Neuronal stem cell (in vitro differentiated cells): ENCODE measurements at regions not wholly inside any gene's neighbourhood (a gene's known extent, or its start where the extent isn't known, plus 50 kb on each side); places are given as distances from the start of the nearest gene placed in this dataset.

ENCODE experiments used
- DNase-seq: peaks from one replicate; pipeline ENCODE4 v3.0.0-alpha.2; 2013; ENCODE audit warnings: low spot score
- H2AFZ ChIP-seq: one replicate; pipeline ENCODE4 v1.6.1; 2013; ENCODE audit warnings: mild to moderate bottlenecking, low read length, inconsistent platforms
- H2AK5ac ChIP-seq: 2 replicates; pipeline ENCODE4 v1.6.1; 2013; ENCODE audit warnings: low read depth, mild to moderate bottlenecking, inconsistent platforms, low read length, moderate library complexity, mixed read lengths
- H2BK120ac ChIP-seq: 2 replicates; pipeline ENCODE4 v1.6.1; 2013; ENCODE audit warnings: low read depth, mild to moderate bottlenecking, inconsistent platforms, low read length, moderate library complexity, mixed read lengths
- H2BK12ac ChIP-seq: one replicate; pipeline ENCODE4 v1.6.1; 2013; ENCODE audit warnings: low read length, inconsistent platforms
- H2BK15ac ChIP-seq: 2 replicates; pipeline ENCODE4 v1.6.1; 2013; ENCODE audit warnings: mild to moderate bottlenecking, low read length, inconsistent platforms, mixed read lengths
- H2BK5ac ChIP-seq: one replicate; pipeline ENCODE4 v1.6.1; 2013; ENCODE audit warnings: inconsistent platforms, mild to moderate bottlenecking, low read length, moderate library complexity
- H3K14ac ChIP-seq: one replicate; pipeline ENCODE4 v1.6.1; 2013; ENCODE audit warnings: low read length, inconsistent platforms
- H3K18ac ChIP-seq: 2 replicates; pipeline ENCODE4 v1.6.1; 2013; ENCODE audit warnings: low read length, inconsistent platforms
- H3K23ac ChIP-seq: 2 replicates; pipeline ENCODE4 v1.6.1; 2013; ENCODE audit warnings: low read depth, mild to moderate bottlenecking, mixed read lengths, low read length, inconsistent platforms; ENCODE audit not compliant: poor library complexity
- H3K27ac ChIP-seq: replicated peaks from 3 replicates; pipeline ENCODE4 v1.5.1; 2013; ENCODE audit warnings: low read length, inconsistent platforms
- H3K27me3 ChIP-seq, 3 experiments: 2 replicates each; pipeline ENCODE4 v1.6.1; 2013; ENCODE audit warnings: low read length in 3 of 3, mild to moderate bottlenecking in 2 of 3, inconsistent platforms in 1 of 3, low read depth in 1 of 3, mixed read lengths in 1 of 3, moderate library complexity in 1 of 3; ENCODE audit not compliant: control insufficient read depth in 3 of 3, insufficient read depth in 3 of 3
- H3K36me3 ChIP-seq, 2 donors: replicated peaks in 1 of 2; 2 replicates each; pipeline ENCODE4 v1.6.1; 2013; ENCODE audit warnings: low read length in 2 of 2; ENCODE audit not compliant: control insufficient read depth in 2 of 2, insufficient read depth in 2 of 2
- H3K4ac ChIP-seq: 2 replicates; pipeline ENCODE4 v1.6.1; 2013; ENCODE audit warnings: inconsistent platforms, mild to moderate bottlenecking, low read length, moderate library complexity
- H3K4me1 ChIP-seq, 2 donors: 1 replicate in 1 of 2; 2 replicates in 1 of 2; pipeline ENCODE4 v1.6.1; 2013; ENCODE audit warnings: low read length in 2 of 2, low read depth in 1 of 2; ENCODE audit not compliant: control insufficient read depth in 2 of 2, insufficient read depth in 1 of 2
- H3K4me2 ChIP-seq: one replicate; pipeline ENCODE4 v1.6.1; 2013; ENCODE audit warnings: mild to moderate bottlenecking, low read length, inconsistent platforms; ENCODE audit not compliant: insufficient read depth, poor library complexity, severe bottlenecking
- H3K4me3 ChIP-seq, 2 donors: 2 replicates each; pipeline ENCODE4 v1.5.1; 2013; ENCODE audit warnings: low read length in 2 of 2, mild to moderate bottlenecking in 2 of 2, inconsistent platforms in 1 of 2, moderate library complexity in 1 of 2
- H3K79me1 ChIP-seq: one replicate; pipeline ENCODE4 v1.6.1; 2013; ENCODE audit warnings: low read depth, mild to moderate bottlenecking, inconsistent platforms, low read length, moderate library complexity
- H3K9ac ChIP-seq: one replicate; pipeline ENCODE4 v1.6.1; 2013; ENCODE audit warnings: mild to moderate bottlenecking, low read depth, low read length, inconsistent platforms; ENCODE audit not compliant: poor library complexity
- H3K9me3 ChIP-seq, 2 donors: replicated peaks in 1 of 2; 2 replicates each; pipeline versions ENCODE3 to v1.6.1; 2013; ENCODE audit warnings: low read length in 2 of 2, mild to moderate bottlenecking in 2 of 2, inconsistent platforms in 1 of 2, low read depth in 1 of 2, mixed read lengths in 1 of 2, moderate library complexity in 1 of 2; ENCODE audit not compliant: control insufficient read depth in 2 of 2, insufficient read depth in 1 of 2
- H4K8ac ChIP-seq: one replicate; pipeline ENCODE4 v1.6.1; 2013; ENCODE audit warnings: low read depth, mild to moderate bottlenecking, inconsistent platforms, low read length, moderate library complexity
- H4K91ac ChIP-seq: one replicate; pipeline ENCODE4 v1.6.1; 2013; ENCODE audit warnings: low read length, low read depth, mild to moderate bottlenecking, inconsistent platforms; ENCODE audit not compliant: poor library complexity
- WGBS, 2 donors: extraction: QIAGEN DNeasy Blood & Tissue Kit; methylation state at CpG; one replicate each; pipeline ENCODE4 v1.1.7; 2013; ENCODE audit warnings: missing lambda C conversion rate in 2 of 2, mixed read lengths in 1 of 2; ENCODE audit not compliant: insufficient read length in 2 of 2, insufficient replicate concordance in 1 of 2; ENCODE audit errors: extremely low coverage in 2 of 2; 5-methylcytosine and 5-hydroxymethylcytosine counted together

DNA sequence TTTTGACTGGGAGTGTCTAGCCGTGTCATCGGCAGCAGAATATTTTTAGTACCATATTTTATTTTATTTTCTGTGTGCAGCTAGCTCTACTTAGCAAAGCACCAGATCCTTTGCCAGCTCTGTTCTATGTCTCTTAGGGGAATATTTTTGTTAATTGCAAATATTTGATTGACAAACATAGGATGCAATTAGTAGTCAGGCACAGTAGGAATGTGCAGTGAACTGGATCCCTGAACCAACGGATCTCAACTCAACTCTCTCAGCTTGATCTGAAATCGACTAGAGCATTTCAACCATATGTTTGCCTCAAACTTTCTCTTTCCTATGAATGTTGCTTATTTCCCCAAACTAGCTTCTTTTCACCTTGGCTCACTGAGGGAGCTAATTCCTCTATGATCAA, 998.0 kb upstream of the FANCL start:
- H3K27ac ChIP-seq: no peak overlapping the region
- no peaks in the 10 kb centered on the region for H3K9me3 ChIP-seq
- H4K8ac ChIP-seq: no peak overlapping the region
- WGBS, 2 donors: no CpG with 5 or more reads among the region's 4 CpGs
- no peak overlapping the region for H3K9ac ChIP-seq
- H3K27me3 ChIP-seq: no peaks in the 10 kb centered on the region
- H2BK12ac ChIP-seq: no peak overlapping the region
- no peak overlapping the region for H2AFZ ChIP-seq
- DNase-seq: no peak
- H3K4me1 ChIP-seq: no peaks in the 10 kb centered on the region
- H3K4me2 ChIP-seq: no peak overlapping the region
- H2BK15ac ChIP-seq: no peak overlapping the region
- H2AK5ac ChIP-seq: no peak overlapping the region
- H2BK5ac ChIP-seq: no peak overlapping the region
- H3K18ac ChIP-seq: no peak overlapping the region
- H3K14ac ChIP-seq: no peak overlapping the region
- no peak overlapping the region for H4K91ac ChIP-seq
- no peaks in the 10 kb centered on the region for H3K79me1 ChIP-seq
- H2BK120ac ChIP-seq: no peak overlapping the region
- no peak overlapping the region for H3K23ac ChIP-seq
- no peaks in the 10 kb centered on the region for H3K36me3 ChIP-seq
- no peak overlapping the region for H3K4ac ChIP-seq
- H3K4me3 ChIP-seq: no peak overlapping the region

GRCh38 chr2:59237311-59237710, 996.2 kb upstream of the FANCL start:
- no peak for DNase-seq
- Histone ChIP-seq H2BK12ac (no peak overlapping the region), H2AFZ (no peak overlapping the region), H3K79me1 (no peaks in the 10 kb centered on the region), H4K91ac (no peak overlapping the region), H2BK120ac (no peak overlapping the region), H4K8ac (no peak overlapping the region), H3K23ac (no peak overlapping the region), H2AK5ac (no peak overlapping the region), H3K9ac (no peak overlapping the region), H3K27me3 (peaks cover 0 to 2% (median 0%) of the 10 kb centered on the region in 3 experiments), H3K14ac (no peak overlapping the region), H3K4me2 (no peak overlapping the region), H2BK5ac (no peak overlapping the region), H3K4me3 (no peak overlapping the region), H3K4me1 (no peaks in the 10 kb centered on the region), H3K27ac (no peak overlapping the region), H3K4ac (no peak overlapping the region), H3K36me3 (no peaks in the 10 kb centered on the region), H3K18ac (no peak overlapping the region), H2BK15ac (no peak overlapping the region), H3K9me3 (no peaks in the 10 kb centered on the region)
- no CpG with 5 or more reads among the region's 2 CpGs for WGBS, 2 donors

DNA sequence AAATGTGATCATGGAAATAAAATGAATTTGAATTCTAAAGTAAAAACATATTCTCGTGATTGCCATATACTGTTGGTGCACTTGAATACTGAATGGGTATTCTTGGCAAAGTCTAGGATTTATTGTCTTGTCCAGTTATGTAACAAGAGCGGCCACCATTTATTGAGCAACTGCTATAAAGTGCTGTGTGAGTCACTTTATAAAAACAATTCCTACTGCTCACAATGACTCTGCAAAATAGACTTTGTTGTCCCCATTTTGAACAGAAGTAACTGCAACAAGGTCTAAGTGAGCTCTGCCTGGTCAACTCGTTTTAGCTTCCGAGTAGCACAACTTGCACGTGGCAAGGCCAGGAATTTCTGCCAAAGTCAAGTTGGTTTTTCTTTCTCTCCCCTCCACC, 995.6 kb upstream of the FANCL start:
- Histone ChIP-seq H2BK120ac (no peak overlapping the region), H3K27ac (no peak overlapping the region), H2BK15ac (no peak overlapping the region), H3K4me1 (no peaks in the 10 kb centered on the region), H3K4me3 (no peak overlapping the region), H3K79me1 (no peaks in the 10 kb centered on the region), H3K18ac (no peak overlapping the region), H3K4ac (no peak overlapping the region), H2AK5ac (no peak overlapping the region), H2AFZ (no peak overlapping the region), H2BK12ac (no peak overlapping the region), H4K8ac (no peak overlapping the region), H2BK5ac (no peak overlapping the region), H3K4me2 (no peak overlapping the region), H3K9me3 (no peaks in the 10 kb centered on the region), H3K36me3 (no peaks in the 10 kb centered on the region), H3K27me3 (peaks cover 0 to 2% (median 0%) of the 10 kb centered on the region in 3 experiments), H3K14ac (no peak overlapping the region), H3K23ac (no peak overlapping the region), H4K91ac (no peak overlapping the region), H3K9ac (no peak overlapping the region)
- no CpG with 5 or more reads among the region's 5 CpGs for WGBS, 2 donors
- no peak for DNase-seq

DNA sequence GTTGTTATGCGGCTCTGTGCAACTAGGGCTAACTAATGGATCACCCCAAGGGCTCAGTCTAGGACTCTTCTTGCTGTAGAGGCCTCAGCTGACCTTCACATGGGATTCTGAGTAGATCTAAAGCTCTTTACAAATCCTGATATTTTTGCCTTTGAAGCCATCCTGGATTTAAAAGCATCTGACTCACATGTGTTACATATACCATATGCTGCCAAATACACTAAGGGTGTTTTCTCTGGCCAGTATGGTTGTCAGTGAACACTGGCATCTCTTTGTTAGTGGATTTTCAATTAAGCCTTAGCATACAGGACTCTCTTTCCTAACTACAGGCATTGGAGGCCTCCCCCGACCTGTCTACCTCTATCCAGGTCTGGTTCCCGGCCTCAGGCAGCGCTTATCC, 992.8 kb upstream of the FANCL start:
- no CpG with 5 or more reads among the region's 4 CpGs for WGBS, 2 donors
- Histone ChIP-seq H3K18ac (no peak overlapping the region), H2BK12ac (no peak overlapping the region)

More for the DNA sequence above, 992.8 kb upstream of the FANCL start:
- no peak overlapping the region for H3K14ac ChIP-seq
- H3K4ac ChIP-seq: no peak overlapping the region
- no peaks in the 10 kb centered on the region for H3K9me3 ChIP-seq
- no peaks in the 10 kb centered on the region for H3K36me3 ChIP-seq
- H3K4me2 ChIP-seq: no peak overlapping the region
- no peak overlapping the region for H2BK15ac ChIP-seq
- H2BK120ac ChIP-seq: no peak overlapping the region
- no peak overlapping the region for H3K9ac ChIP-seq
- no peak overlapping the region for H4K8ac ChIP-seq
- H4K91ac ChIP-seq: no peak overlapping the region
- no peaks in the 10 kb centered on the region for H3K4me1 ChIP-seq
- no peaks in the 10 kb centered on the region for H3K79me1 ChIP-seq
- no peak overlapping the region for H3K23ac ChIP-seq
- H2AK5ac ChIP-seq: no peak overlapping the region
- H3K4me3 ChIP-seq: no peak overlapping the region
- H3K27ac ChIP-seq: no peak overlapping the region
- peaks cover 0 to 2% (median 0%) of the 10 kb centered on the region in 3 experiments for H3K27me3 ChIP-seq
- no peak overlapping the region for H2AFZ ChIP-seq
- no peak for DNase-seq
- no peak overlapping the region for H2BK5ac ChIP-seq
